ENCODE measurements at regions not wholly inside any gene's neighbourhood (a gene's known extent, or its start where the extent isn't known, plus 50 kb on each side); places are given as distances from the start of the nearest gene placed in this dataset.

- DNase-seq: no peak
Measured at GRCh38 chr2:9105601-9106337, 100.8 kb upstream of the ASAP2 start.

GRCh38 chr2:9103663-9104277 lies 100.3 kb upstream of the MBOAT2 start:
- no peak for DNase-seq

GRCh38 chr2:9102861-9103662 lies 99.6 kb upstream of the MBOAT2 start:
- no peak for DNase-seq

- DNase-seq: no peak
Measured at GRCh38 chr2:9101763-9102425, 98.4 kb upstream of the MBOAT2 start.

DNA sequence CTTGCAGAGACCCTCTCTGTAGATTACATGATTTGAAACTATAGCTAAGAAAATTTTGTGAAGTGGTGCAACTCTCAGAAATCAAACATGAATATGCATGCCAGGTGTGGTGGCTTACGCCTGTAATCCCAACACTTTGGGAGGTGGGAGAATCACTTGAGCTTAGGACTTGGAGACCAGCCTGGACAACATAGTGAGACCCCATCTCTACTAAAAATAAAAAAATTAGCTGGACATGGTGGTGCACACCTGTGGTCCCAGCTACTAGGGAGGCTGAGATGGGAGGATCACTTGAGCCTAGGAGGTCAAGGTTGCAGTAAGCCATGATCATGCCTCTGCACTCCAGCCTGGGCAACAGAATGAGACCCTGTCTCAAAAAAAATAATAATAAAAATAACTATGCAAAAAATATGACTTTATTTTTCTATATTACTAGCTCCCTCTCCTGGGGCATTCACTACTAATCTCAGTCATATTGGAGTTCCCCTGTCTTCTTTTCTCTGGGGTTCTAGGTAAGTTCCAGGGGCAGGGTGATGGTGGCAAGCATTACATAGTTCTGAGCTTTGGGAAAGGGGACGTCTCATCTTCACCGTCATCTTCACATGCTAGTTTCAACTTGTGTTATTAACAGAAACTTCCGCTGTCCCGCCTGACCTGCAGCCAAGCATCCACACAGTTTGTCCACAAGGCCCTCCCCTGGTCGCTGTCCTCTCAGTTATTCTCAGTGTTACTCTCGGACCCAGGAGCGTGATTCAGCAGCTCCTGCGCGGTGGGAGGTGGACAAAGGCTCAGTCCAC lies 96.8 kb upstream of the MBOAT2 start:
- no peak for DNase-seq

- peak in 1 of 5 experiments; percentile 27 for DNase-seq
Measured at GRCh38 chr2:9099341-9099751, 95.9 kb upstream of the MBOAT2 start.

DNA sequence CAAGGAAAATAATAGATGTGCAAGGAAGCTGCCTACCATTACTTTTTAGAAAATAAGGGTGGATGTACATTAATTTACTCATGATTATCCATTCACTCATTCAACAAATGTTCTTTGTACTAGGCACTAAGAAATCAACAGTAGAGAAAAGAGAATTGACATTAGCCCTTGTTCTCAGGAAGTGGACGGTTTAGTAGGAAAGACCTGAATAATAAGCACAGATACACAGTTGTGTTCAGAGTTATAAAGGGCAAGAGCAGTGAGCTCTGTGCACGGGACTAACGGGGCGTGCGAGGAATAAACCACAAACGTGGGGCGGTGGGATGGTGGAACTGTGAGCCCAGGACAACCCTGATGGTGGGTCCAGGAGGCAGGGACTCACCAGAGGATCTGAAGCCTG lies 94.4 kb upstream of the MBOAT2 start:
- no peak for DNase-seq

DNA sequence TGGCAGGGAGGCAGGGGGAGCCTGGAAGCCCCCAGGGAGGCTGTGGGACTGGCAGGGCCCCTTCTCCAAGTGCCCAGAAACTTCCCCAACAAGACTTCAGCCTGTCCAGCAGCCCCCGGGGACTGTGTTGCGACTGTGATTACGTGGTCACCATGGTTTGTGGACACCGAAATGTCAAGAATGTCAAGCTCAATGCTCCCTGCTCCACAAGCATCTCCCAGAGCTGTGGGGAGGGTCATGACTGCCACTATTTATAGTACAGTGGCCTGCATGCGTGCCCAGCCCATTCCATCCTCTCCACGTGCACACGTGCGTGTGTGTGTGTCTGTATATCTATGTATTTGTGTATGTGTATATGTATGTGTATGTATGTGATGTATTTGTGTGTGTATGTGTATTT lies 93.8 kb upstream of the MBOAT2 start:
- no peak for DNase-seq

GRCh38 chr2:9096761-9097160 lies 93.3 kb upstream of the MBOAT2 start:
- DNase-seq: no peak

DNA sequence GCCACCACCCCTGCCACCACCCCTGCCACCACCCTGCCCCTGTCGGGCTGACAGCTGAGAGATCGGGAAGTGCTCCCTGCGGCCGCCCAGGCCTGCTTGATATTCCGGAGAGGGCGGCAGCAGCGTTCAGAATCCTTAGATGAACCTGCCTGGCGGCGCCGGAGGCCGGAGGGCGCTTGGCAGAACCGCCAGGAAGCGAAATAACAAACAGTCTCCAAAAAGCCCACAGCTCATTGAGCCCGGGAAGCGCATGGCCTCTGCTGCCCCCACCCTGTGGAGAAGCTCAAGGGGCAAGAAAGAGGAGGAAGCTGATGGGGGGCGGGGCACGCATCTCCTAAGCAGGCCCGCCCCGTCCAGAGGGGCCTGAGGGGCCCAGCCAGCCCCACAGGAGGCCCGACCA lies 92.2 kb upstream of the MBOAT2 start:
- no peak for DNase-seq

- no peak for DNase-seq
Measured at GRCh38 chr2:9095226-9095625, 91.7 kb upstream of the MBOAT2 start.

DNA sequence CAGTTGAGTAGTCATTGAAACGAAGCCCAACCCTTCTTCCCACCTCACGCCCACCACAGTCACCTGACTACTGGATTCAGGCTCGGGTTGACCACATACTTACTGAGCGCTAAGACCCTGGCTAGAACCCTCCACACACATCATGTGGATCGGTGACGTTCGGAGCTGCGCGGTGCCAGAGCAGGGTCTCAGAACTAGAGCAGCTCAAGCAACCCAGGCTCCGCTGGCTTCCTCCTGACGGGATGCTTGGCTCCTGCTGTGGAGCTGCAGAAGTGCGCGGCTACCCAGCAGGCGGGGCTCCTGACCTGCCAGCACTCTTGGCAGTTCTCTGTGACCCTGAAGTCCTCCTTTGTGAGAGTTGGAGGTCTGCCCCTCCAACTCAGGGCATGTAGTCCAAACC lies 90.6 kb upstream of the MBOAT2 start:
- DNase-seq: no peak

GRCh38 chr2:9093324-9093723 lies 89.8 kb upstream of the MBOAT2 start:
- DNase-seq: no peak

GRCh38 chr2:9092383-9093282 lies 89.1 kb upstream of the MBOAT2 start:
- DNase-seq: no peak

DNA sequence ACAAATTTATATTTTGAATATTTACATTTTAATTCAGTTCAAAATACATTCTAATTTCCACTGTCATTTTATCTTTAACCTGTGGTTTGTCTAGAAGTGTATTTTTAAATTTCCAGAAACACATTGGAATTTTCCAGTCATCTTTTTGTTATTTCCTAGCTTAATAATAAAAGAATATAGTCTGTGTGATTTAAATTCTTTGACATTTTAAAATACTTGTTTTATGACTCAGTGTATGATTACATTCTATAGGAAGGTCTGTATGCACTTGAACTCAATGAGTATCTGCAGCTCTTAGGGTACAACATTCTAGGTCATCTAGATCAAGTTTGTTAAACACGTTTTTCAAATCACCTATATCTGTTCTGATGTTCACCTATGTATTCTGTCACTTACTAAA lies 88.3 kb upstream of the MBOAT2 start:
- no peak for DNase-seq

DNA sequence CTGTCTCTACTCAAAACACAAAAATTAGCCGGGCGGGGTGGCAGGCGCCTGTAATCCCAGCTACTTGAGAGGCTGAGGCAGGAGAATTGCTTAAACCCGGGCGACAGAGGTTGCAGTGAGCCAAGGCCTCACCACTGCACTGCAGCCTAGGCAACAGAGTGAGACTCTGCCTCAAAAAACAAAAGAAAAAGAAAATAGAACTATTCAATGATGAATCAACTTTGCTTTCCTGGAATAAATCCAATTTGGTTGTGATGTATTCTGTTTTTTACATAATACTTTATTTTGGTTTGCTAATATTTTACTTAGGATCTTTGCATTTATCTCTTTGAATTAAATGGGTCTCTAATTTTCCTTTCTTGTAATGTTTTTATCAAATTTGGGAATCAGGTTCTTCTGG lies 86.3 kb upstream of the MBOAT2 start:
- DNase-seq: no peak

- DNase-seq: no peak
Measured at GRCh38 chr2:9087121-9087681, 83.7 kb upstream of the MBOAT2 start.

GRCh38 chr2:9086465-9086864 lies 83.0 kb upstream of the MBOAT2 start:
- no peak for DNase-seq

DNA sequence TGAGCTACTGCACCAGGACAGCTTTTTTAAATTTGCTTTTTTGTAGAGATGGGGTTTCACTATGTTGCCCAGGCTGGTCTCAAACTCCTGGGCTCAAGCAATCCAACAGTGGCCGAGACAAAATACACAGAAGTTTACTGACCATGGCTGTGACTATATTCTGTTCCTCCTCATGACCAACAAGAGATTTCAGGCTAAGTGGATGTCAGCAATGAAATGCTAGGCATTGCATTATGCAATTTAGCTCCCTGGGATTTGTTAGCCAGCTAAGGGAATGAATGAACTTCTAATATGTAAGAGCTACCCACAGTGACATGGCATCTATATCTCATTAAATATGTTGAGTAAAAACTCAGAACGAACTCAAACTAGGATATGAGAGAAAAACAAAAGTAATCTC lies 81.9 kb upstream of the MBOAT2 start:
- no peak for DNase-seq

DNA sequence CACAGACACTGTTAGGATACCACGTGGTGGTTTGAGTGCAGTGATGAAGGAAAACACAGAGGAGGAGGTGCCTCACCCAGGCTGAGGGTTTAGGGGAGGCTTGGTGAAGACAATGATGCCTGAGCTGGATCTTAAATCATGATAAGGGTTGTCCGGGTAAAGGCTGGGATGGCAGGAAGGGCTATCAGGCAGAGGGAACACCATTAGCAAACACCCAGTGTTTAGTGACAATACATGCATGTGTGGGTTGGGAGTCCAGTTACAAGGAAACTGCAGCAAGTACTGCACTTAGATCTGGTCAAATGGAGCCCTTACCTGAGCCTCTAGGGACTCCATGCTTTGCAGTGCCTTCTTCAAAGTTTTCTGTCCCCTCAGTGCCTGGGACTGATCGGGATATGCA lies 79.8 kb upstream of the MBOAT2 start:
- DNase-seq: no peak

GRCh38 chr2:9082158-9082557 lies 78.7 kb upstream of the MBOAT2 start:
- no peak for DNase-seq
